ENCODE measurements at regions not wholly inside any gene's neighbourhood (a gene's known extent, or its start where the extent isn't known, plus 50 kb on each side); places are given as distances from the start of the nearest gene placed in this dataset.
"Not testable (repeated sequence)": the region's sequence is repeated elsewhere in the genome, so short reads cannot be mapped to it uniquely, and the experiment has no call there.

DNA sequence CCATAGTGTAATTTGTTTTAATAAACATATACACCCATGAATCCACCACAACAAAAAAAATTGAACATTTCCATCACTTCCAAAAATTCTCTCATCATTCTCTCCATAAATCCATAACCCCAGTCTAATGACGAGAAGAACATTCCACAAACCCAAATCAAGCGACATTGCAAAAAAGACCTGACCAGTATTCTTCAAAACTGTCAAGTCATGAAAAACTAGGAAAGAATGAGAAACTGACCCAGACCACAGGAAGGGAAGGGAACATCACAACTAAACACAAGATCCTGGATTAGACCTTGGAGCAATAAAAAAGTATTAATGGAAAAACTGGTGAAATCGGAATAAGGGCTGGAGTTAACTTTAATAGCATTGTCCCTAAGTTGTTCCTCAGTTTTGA lies 141.3 kb upstream of the SLC35G4 start:
- H3K27me3 Mint-ChIP-seq: no peaks in the 10 kb centered on the region
- H3K4me1 Mint-ChIP-seq: no peaks in the 10 kb centered on the region
- no peaks in the 10 kb centered on the region for H3K36me3 Mint-ChIP-seq
- DNase-seq: no peak
- no peak overlapping the region for H3K4me3 Mint-ChIP-seq
- ATAC-seq: no peak
- CTCF ChIA-PET: no interaction called here
- H3K27ac Mint-ChIP-seq: no peak overlapping the region
- H3K9me3 Mint-ChIP-seq (ENCODE audit: low read depth): no peaks in the 10 kb centered on the region

DNA sequence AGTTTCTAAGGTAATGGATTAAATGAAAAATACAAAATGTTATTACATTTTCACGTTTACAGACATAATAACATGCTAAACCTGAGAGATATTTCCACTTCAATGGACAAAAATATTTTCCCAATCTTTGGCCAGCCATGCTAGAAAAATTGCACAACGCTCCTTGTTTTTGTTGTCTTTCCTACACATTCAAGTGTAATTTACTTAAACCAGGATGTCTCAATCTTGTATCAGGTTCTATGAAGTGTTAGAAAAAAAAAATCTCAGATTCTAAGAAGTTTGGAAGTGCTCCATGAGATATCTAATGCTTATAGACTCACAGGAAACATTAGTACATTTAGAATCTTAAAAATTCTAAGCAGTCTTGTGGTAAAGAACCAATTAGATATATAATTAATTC lies 141.8 kb upstream of the SLC35G4 start:
- no peak overlapping the region for H3K27ac Mint-ChIP-seq
- H3K9me3 Mint-ChIP-seq (ENCODE audit: low read depth): no peaks in the 10 kb centered on the region
- ATAC-seq (no peak), DNase-seq (no peak)
- H3K27me3 Mint-ChIP-seq: no peaks in the 10 kb centered on the region
- H3K4me1 Mint-ChIP-seq: no peaks in the 10 kb centered on the region
- no peak overlapping the region for H3K4me3 Mint-ChIP-seq
- CTCF ChIA-PET: no interaction called here
- no peaks in the 10 kb centered on the region for H3K36me3 Mint-ChIP-seq

DNA sequence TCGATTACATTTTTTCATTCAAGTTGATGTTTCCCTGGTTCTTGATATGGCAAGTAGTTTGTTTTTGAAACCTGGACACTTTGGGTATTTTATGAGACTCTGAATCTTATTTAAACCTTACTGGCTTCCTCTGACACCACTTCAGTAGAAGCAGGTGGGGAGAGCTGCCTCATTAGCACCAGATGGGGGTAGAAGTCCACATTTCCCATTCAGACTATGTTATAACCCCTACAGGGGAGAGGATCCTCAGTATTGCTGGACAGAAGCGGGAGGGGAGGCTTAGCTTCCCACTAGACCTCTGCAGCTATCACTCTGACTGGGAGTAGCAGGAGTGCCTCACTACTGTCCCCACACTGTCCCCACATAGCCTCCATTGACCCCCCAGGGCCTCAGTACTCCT lies 145.3 kb upstream of the SLC35G4 start:
- Mint-ChIP-seq H3K27me3 (no peaks in the 10 kb centered on the region), H3K27ac (no peak overlapping the region), H3K4me3 (no peak overlapping the region), H3K9me3 (ENCODE audit: low read depth) (no peaks in the 10 kb centered on the region), H3K36me3 (no peaks in the 10 kb centered on the region), H3K4me1 (no peaks in the 10 kb centered on the region)
- DNase-seq (no peak), ATAC-seq (no peak)
- CTCF ChIA-PET: no interaction called here

DNA sequence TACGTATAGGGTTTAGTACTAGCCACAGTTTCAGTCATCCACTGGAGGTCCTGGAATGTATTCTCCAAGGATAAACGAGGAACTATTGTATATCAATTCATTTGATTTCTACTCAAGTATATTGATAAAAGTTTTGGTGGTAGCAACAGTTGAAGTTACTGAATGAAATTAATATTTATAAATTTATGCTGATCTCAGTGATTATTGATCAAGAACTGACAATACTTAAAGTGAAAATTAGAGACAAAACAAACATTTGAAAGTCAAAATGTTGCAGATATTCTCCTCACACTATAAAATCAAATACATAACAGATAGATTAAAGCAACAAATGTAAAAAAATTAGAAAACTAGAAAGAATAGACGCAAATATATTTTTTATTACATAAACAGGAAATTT lies 150.9 kb upstream of the SLC35G4 start:
- CTCF ChIA-PET: no interaction called here
- ATAC-seq (no peak), DNase-seq (no peak)

DNA sequence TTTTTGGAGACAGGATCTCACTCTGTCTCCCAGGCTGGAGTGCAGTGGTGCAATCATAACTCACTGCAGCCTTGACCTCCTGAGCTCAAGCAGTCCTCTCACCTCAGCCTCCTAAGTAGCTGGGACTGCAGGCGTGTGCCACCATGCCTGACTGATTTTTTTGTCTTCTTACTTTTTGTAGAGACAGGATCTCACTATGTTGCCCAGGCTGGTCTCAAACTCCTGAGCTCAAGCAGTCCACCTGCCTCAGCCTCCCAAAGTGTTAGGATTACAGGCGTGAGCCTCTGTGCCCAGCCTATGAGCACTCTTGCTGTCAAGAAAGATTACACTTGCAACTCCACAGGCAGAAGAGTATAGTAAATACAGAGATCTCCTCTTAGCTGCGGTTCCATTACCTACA lies 151.5 kb upstream of the SLC35G4 start:
- CTCF ChIA-PET; H3K4me3 Mint-ChIP-seq; H3K36me3 Mint-ChIP-seq; ATAC-seq; DNase-seq; H3K9me3 Mint-ChIP-seq (ENCODE audit: low read depth); H3K27me3 Mint-ChIP-seq; H3K27ac Mint-ChIP-seq; H3K4me1 Mint-ChIP-seq: not testable (repeated sequence)

More for the DNA sequence above, 150.9 kb upstream of the SLC35G4 start:
- Mint-ChIP-seq H3K4me1 (no peaks in the 10 kb centered on the region), H3K27me3 (no peaks in the 10 kb centered on the region), H3K4me3 (no peak overlapping the region), H3K36me3 (no peaks in the 10 kb centered on the region), H3K9me3 (ENCODE audit: low read depth) (no peaks in the 10 kb centered on the region), H3K27ac (no peak overlapping the region)

DNA sequence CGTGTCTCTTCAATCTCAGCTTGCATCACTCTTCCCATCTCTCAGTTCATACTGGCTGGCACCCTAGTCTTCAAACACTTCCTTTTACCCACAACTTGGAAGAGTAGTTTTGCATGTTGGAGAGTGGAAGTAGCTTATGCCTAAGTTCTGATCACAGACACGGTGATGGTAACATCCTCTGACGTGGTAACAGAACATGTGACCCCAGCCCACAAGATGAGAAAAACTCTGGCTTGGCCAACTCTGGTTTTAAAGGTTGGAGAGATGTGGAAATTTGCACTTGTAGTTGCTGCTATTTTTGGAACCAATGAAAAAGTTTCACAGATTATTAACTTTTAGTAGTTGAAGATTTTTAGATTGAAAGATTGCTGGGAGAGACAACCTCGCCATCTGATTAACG lies 155.4 kb upstream of the SLC35G4 start:
- H3K36me3 Mint-ChIP-seq: no peaks in the 10 kb centered on the region
- ATAC-seq (no peak), DNase-seq (no peak)
- no peaks in the 10 kb centered on the region for H3K27me3 Mint-ChIP-seq
- H3K4me3 Mint-ChIP-seq: no peak overlapping the region
- no peak overlapping the region for H3K27ac Mint-ChIP-seq
- no peaks in the 10 kb centered on the region for H3K9me3 Mint-ChIP-seq (ENCODE audit: low read depth)
- CTCF ChIA-PET: no interaction called here
- H3K4me1 Mint-ChIP-seq: no peaks in the 10 kb centered on the region

DNA sequence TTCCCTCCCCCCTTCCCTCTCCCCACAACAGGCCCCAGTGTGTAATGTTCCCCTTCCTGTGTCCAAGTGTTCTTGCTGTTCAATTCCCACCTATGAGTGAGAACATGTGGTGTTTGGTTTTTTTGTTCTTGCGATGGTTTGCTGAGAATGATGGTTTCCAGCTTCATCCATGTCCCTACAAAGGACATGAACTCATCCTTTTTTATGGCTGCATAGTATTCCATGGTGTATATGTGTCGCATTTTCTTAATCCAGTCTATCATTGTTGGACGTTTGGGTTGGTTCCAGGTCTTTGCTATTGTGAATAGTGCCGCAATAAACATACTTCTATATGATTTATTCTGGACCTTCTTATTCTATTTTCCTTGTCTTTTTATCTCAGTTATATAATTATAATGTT lies 165.2 kb upstream of the SLC35G4 start:
- DNase-seq; H3K4me3 Mint-ChIP-seq; H3K36me3 Mint-ChIP-seq; CTCF ChIA-PET; ATAC-seq; H3K4me1 Mint-ChIP-seq; H3K9me3 Mint-ChIP-seq (ENCODE audit: low read depth); H3K27me3 Mint-ChIP-seq; H3K27ac Mint-ChIP-seq: not testable (repeated sequence)

DNA sequence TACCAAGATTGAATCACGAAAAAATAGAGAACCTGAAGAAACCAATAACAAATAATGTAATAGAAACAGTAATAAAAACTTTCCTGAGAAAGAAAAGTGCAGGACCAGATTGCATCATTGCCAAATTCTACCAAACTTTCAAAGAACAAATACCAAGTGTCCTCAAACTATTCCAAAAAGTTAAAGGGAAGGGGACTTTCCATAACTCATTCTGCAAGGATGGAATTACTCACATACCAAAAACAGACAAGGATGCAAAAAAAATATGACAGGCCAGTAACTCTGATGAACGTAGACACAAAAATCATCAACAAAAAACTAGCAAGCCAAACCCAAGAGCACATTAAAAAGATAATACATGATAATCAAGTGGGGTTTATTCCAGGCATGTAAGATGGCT lies 172.3 kb upstream of the SLC35G4 start:
- H3K27me3 Mint-ChIP-seq: no peaks in the 10 kb centered on the region
- ATAC-seq (no peak), DNase-seq (no peak)
- no peaks in the 10 kb centered on the region for H3K36me3 Mint-ChIP-seq
- no peaks in the 10 kb centered on the region for H3K4me1 Mint-ChIP-seq
- H3K27ac Mint-ChIP-seq: no peak overlapping the region
- no peaks in the 10 kb centered on the region for H3K9me3 Mint-ChIP-seq (ENCODE audit: low read depth)
- no peak overlapping the region for H3K4me3 Mint-ChIP-seq
- CTCF ChIA-PET: no interaction called here

DNA sequence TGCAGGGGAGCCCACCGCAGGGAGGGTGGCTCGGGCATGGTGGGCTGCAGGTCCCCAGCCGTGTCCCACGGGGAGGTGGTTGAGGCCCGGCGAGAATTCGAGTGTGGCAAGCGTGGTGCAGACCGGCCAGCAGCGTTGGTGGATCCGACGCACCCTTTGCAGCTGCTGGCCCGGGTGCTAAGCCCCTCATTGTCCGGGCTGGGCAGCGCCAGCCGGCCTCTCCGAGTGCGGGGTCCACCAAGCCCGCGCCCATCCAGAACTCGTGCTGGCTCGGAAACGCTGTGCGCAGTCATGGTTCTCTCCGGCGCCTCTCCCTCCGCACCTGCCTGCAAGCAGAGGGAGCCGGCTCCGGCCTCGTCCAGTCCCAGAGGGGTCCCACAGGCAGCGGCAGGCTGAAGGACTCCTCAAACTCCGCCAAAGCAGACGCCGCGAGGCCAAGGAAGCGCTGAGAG lies 177.0 kb upstream of the SLC35G4 start:
- CTCF ChIA-PET: no interaction called here
- DNase-seq (no peak), ATAC-seq (no peak)
- no peaks in the 10 kb centered on the region for H3K27me3 Mint-ChIP-seq
- no peak overlapping the region for H3K27ac Mint-ChIP-seq
- H3K9me3 Mint-ChIP-seq (ENCODE audit: low read depth): no peaks in the 10 kb centered on the region
- H3K4me1 Mint-ChIP-seq: no peaks in the 10 kb centered on the region
- H3K36me3 Mint-ChIP-seq: no peaks in the 10 kb centered on the region
- H3K4me3 Mint-ChIP-seq: no peak overlapping the region

DNA sequence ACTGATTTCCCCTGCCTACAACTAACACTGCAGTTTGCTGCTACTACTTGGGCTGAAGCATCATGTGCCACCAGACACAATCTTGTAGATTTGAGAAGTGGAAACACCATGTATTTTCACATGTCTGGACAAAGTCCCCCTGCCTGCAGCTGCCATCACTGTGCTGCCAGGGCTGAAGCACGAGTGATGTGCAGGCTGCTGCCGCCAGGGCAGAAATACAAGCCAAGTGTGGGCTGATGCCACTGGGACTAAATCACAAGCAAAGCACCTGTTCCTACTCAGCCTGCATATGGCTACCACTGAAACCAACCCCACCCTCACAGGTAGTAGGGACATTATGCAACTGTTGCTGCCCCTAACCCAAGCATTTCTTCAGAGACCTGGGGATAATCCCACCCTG lies 179.5 kb upstream of the SLC35G4 start:
- no peaks in the 10 kb centered on the region for H3K27me3 Mint-ChIP-seq
- H3K9me3 Mint-ChIP-seq (ENCODE audit: low read depth): no peaks in the 10 kb centered on the region
- no peaks in the 10 kb centered on the region for H3K4me1 Mint-ChIP-seq
- H3K36me3 Mint-ChIP-seq: no peaks in the 10 kb centered on the region
- DNase-seq (no peak), ATAC-seq (no peak)
- CTCF ChIA-PET: no interaction called here
- H3K27ac Mint-ChIP-seq: no peak overlapping the region
- H3K4me3 Mint-ChIP-seq: no peak overlapping the region

DNA sequence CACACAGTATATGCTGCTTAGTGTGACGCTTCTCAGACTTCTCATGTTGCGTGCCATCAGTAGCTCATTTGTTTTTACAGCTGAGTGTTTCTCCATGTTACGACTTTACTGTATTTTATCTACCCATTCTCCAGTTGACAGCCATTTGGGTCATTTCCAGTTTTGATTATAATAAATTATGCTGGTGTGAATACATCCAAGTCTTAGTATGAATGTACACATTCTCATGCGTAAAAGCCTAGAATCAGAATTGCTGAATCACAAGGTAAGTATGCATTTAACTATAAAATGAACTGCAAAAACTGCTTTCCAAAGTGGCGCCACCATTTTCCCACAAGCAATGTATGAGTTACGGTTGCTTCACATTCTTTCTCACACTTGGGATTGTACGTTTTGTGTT lies 184.2 kb upstream of the SLC35G4 start:
- no peak overlapping the region for H3K4me3 Mint-ChIP-seq
- DNase-seq (no peak), ATAC-seq (no peak)
- H3K27ac Mint-ChIP-seq: no peak overlapping the region
- no peaks in the 10 kb centered on the region for H3K9me3 Mint-ChIP-seq (ENCODE audit: low read depth)
- H3K36me3 Mint-ChIP-seq: no peaks in the 10 kb centered on the region
- H3K27me3 Mint-ChIP-seq: no peaks in the 10 kb centered on the region
- H3K4me1 Mint-ChIP-seq: no peaks in the 10 kb centered on the region
- CTCF ChIA-PET: no interaction called here

DNA sequence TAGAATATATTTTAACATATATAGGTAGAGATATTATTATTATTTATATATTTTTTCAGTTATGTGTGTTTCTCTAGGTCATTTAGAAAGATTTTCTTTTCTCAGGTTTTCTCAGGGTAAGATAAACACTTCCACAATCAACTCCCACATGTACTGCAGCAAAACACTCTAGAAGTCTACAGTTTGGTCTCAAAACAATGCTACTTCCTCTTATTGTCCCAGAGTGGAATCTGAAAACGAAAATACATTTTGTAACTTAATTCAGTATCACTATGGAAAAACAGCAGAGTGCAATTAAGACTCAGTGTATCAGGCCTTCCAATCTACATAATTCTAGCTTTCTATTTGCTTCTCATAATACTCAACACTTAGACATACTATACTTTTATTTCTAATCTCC lies 190.1 kb upstream of the SLC35G4 start:
- ATAC-seq (no peak), DNase-seq (no peak)
- H3K27ac Mint-ChIP-seq: no peak overlapping the region
- no peaks in the 10 kb centered on the region for H3K27me3 Mint-ChIP-seq
- CTCF ChIA-PET: no interaction called here
- no peaks in the 10 kb centered on the region for H3K9me3 Mint-ChIP-seq (ENCODE audit: low read depth)
- H3K36me3 Mint-ChIP-seq: no peaks in the 10 kb centered on the region
- H3K4me3 Mint-ChIP-seq: no peak overlapping the region
- no peaks in the 10 kb centered on the region for H3K4me1 Mint-ChIP-seq

DNA sequence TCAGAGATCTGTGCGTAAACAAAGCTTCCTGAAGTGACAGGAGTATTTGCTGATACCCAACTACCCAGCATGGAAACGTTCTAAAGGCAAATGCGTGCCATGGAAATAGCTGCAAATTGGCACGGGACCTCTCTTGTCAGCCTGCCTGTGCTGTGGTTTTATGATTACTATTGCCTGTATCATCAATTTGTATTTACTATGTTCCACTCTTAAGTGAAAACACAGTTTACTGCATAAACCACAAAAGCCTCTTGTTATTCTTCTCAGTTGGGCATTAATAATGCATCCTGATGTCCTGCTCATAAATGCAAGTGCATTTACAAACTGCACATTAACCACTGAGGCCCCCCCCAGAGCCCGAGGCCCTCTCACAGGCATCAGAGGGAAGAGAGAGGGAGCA lies 196.6 kb upstream of the SLC35G4 start:
- no peak for ATAC-seq
- Mint-ChIP-seq H3K27me3 (no peaks in the 10 kb centered on the region), H3K9me3 (ENCODE audit: low read depth) (no peaks in the 10 kb centered on the region), H3K27ac (no peak overlapping the region), H3K4me3 (no peak overlapping the region), H3K4me1 (no peaks in the 10 kb centered on the region), H3K36me3 (no peaks in the 10 kb centered on the region)
- CTCF ChIA-PET: no interaction called here
- DNase-seq: no peak

DNA sequence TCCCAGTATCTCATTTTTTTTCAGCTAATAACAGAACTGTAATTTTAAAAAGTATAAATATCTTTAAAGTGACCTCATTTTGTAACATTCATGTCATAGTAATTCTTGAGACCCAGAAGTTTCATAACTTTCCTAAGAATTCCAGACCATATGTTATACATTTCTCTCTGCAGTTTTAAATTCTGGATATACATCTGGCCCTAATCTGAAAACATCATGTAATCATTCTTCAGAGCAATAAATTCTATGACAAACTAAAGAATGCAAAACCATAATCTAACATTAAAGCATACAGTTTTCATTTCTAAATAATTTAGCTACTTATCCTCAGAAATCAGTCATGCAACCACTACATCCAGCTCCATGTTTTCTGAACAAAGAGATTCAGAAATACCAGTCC lies 198.3 kb upstream of the SLC35G4 start:
- CTCF ChIA-PET: no interaction called here
- Mint-ChIP-seq H3K27me3 (no peaks in the 10 kb centered on the region), H3K9me3 (ENCODE audit: low read depth) (no peaks in the 10 kb centered on the region), H3K27ac (no peak overlapping the region), H3K36me3 (no peaks in the 10 kb centered on the region), H3K4me1 (no peaks in the 10 kb centered on the region), H3K4me3 (no peak overlapping the region)
- DNase-seq: no peak
- ATAC-seq: no peak

DNA sequence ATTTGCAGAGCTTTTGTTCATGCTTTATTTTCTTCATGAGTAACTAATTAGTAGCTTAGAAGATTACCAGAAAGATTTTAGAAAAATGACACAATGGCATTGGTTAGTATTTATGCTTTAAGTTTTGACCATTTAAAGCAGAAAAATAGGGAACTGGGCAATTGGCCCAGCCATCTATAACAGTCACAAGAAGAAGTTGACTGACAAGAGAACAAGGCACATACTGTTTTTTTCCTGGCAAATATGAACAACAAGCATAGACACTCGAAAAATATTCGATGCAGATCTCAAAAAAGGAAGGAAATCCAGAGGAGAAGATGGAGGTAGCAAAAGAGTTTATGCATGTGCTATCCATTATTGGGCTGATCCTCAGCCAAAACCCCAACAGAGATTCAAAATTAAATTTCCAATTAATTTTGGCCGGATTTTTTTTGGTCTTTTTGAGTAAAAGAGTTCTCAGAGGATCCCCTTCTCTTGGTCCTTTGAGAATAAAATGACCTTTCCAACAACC lies 200.8 kb upstream of the SLC35G4 start:
- no peaks in the 10 kb centered on the region for H3K4me1 Mint-ChIP-seq
- DNase-seq (no peak), ATAC-seq (no peak)
- H3K36me3 Mint-ChIP-seq: no peaks in the 10 kb centered on the region
- H3K27me3 Mint-ChIP-seq: no peaks in the 10 kb centered on the region
- H3K4me3 Mint-ChIP-seq: no peak overlapping the region
- no peak overlapping the region for H3K27ac Mint-ChIP-seq
- CTCF ChIA-PET: no interaction called here
- H3K9me3 Mint-ChIP-seq (ENCODE audit: low read depth): no peaks in the 10 kb centered on the region

All from activated CD8-positive, alpha-beta memory T cell treated with anti-CD3 and anti-CD28 coated beads, Interleukin-2, amount 10 ng/mL, durations not matched to agents 7 days and 5 days (primary cell).